ENCODE measurements at regions not wholly inside any gene's neighbourhood (a gene's known extent, or its start where the extent isn't known, plus 50 kb on each side); places are given as distances from the start of the nearest gene placed in this dataset.

DNA sequence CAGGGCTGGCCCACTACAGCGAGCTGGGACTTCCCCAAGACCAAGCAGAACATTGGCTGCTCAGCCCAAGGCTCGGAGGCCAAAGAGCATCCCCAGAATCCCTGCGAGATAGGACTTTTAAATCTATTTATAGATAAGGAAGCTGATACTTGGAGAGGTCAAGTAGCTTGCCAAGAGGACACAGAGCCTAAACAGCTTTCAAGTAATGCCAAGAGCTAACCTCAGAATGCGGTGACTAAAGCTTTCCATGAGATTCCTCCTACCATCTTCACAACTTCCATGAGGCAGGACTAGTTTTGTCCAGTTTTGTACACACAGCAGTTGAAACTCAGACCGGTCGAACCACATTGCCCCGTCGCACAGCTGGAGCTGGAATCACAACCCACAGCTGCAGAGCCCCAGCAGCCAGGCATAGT lies 168.1 kb upstream of the TOP1 start:
- no peak for DNase-seq
- no peaks in the 10 kb centered on the region for H3K9me3 ChIP-seq
- intact Hi-C loops (cut with DNase I; ENCODE audit: low total_unique reads) = no loop called here

DNA sequence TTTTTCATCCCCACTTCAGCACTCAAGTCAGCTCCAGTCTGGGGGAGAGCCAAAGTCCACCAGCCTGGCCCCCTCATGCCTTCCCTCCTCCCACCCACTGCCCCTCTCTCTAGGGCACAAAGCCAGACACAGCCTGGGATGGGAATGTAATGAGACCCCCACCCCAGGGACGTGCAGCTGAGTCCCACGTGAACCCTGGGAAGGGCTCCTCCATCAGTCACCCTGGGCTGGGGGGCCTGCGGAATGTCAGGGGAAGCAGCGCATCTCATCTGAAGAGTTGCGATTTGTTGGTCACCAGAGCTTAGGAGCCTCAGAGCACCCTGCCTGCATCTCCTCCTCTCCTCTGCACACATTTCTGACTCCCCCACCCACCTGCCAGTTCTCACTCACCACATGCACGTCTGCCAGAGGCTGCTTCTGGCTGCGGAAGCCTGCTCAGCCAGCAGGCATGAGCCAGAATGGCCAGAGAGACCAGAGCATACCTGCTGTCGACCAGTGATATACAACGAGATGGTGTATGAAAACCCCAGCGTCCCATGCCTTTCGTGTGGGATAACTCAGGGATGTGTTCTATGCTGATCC lies 167.1 kb upstream of the TOP1 start:
- no peak for DNase-seq
- H3K9me3 ChIP-seq = no peaks in the 10 kb centered on the region
- H3K4me1 ChIP-seq = no peaks in the 10 kb centered on the region
- 81 to 83% (median 82%) methylated on average over 11 of the region's 11 CpGs for WGBS, 5 donors
- no peaks in the 10 kb centered on the region for H3K36me3 ChIP-seq
- intact Hi-C loops (cut with DNase I; ENCODE audit: low total_unique reads) = no loop called here
- TF ChIP-seq, protein P1, sequence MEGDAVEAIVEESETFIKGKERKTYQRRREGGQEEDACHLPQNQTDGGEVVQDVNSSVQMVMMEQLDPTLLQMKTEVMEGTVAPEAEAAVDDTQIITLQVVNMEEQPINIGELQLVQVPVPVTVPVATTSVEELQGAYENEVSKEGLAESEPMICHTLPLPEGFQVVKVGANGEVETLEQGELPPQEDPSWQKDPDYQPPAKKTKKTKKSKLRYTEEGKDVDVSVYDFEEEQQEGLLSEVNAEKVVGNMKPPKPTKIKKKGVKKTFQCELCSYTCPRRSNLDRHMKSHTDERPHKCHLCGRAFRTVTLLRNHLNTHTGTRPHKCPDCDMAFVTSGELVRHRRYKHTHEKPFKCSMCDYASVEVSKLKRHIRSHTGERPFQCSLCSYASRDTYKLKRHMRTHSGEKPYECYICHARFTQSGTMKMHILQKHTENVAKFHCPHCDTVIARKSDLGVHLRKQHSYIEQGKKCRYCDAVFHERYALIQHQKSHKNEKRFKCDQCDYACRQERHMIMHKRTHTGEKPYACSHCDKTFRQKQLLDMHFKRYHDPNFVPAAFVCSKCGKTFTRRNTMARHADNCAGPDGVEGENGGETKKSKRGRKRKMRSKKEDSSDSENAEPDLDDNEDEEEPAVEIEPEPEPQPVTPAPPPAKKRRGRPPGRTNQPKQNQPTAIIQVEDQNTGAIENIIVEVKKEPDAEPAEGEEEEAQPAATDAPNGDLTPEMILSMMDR (IDR thresholded peaks at IDR 0.05 in 8 of 11, conservative IDR thresholded peaks at IDR 0.05 in 3 of 11) = no peak
- peaks cover 0 to 49% (median 0%) of the 10 kb centered on the region in 7 donors for H3K27me3 ChIP-seq (replicated peaks in 1 of 7)
- H3K27ac ChIP-seq = no peak overlapping the region
- no peak overlapping the region for H3K4me3 ChIP-seq

More for the DNA sequence above, 168.1 kb upstream of the TOP1 start:
- TF ChIP-seq POLR2AphosphoS5 (IDR thresholded peaks at IDR 0.05) = no peak
- no peak for TF ChIP-seq POLR2A (IDR thresholded peaks at IDR 0.05)
- TF ChIP-seq, protein P1 (IDR thresholded peaks at IDR 0.05 in 8 of 11, conservative IDR thresholded peaks at IDR 0.05 in 3 of 11) = no peak
- peaks cover 0 to 49% (median 0%) of the 10 kb centered on the region in 7 donors for H3K27me3 ChIP-seq (replicated peaks in 1 of 7)
- WGBS, 5 donors = 54 to 84% (median 75%) methylated on average over 6 to 8 of the region's 8 CpGs
- H3K4me1 ChIP-seq = no peaks in the 10 kb centered on the region
- no peak overlapping the region for H3K4me3 ChIP-seq
- no peak overlapping the region for H3K27ac ChIP-seq
- no peaks in the 10 kb centered on the region for H3K36me3 ChIP-seq

DNA sequence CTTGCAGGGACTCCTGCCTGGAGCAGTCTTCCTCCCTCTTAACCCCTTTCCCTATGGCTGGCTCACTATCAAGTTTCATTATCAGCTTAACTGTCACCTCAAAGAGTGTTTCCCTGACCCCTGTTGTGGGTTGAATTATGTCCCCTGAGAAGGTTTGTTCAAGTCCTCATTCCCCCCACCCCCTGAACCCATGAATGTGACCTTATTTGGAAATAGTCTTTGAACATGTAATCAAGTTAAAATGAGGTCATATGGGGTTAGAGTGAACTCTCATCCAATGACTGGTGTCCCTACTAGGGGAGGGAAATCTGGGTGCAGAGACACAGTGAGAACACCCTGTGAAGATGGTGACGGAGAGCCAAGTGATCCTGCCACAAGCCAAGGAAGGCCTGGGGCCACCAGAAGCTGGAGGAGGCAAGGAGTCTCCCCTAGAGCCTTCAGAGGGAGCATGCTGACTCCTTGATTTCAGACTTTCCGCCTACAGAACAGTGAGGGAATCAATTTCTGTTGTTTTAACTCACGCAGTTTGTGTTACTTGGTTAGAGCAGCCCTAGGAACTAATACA lies 165.2 kb upstream of the TOP1 start:
- WGBS, 5 donors = 91 to 94% (median 93%) methylated on average over 3 of the region's 3 CpGs
- intact Hi-C loops (cut with DNase I; ENCODE audit: low total_unique reads) = no loop called here
- DNase-seq = no peak

DNA sequence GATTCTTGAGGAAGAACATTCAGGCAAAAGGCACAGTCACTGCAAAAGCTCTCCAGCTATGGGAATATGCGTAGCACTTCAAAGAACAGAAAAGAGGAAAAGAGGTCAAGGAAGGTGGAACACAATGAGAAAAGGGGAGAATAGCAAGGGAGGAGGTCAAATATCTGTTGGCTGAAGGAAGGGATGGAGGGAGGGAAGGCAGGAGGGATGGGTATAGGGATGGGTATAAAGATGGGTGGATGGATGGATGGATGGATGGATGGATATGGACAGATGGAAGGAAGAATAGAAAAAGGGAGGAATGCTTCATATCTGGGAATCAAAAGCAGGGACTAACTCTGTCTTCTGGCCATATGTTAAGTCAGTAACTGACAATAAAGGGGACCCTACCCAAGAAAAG lies 164.2 kb upstream of the TOP1 start:
- intact Hi-C loops (cut with DNase I; ENCODE audit: low total_unique reads) = no loop called here
- H3K27me3 ChIP-seq (replicated peaks in 1 of 7) = peaks cover 0 to 24% (median 0%) of the 10 kb centered on the region in 7 donors
- 81 to 90% (median 89%) methylated on average over 1 of the region's 1 CpG for WGBS, 5 donors

More for the DNA sequence above, 165.2 kb upstream of the TOP1 start:
- Histone ChIP-seq H3K4me3 (no peak overlapping the region), H3K36me3 (no peaks in the 10 kb centered on the region), H3K27ac (no peak overlapping the region), H3K27me3 (replicated peaks in 1 of 7) (peaks cover 0 to 35% (median 0%) of the 10 kb centered on the region in 7 donors), H3K9me3 (no peaks in the 10 kb centered on the region), H3K4me1 (no peaks in the 10 kb centered on the region)
- TF ChIP-seq POLR2AphosphoS5 (IDR thresholded peaks at IDR 0.05) = no peak
- TF ChIP-seq, protein P1 (IDR thresholded peaks at IDR 0.05 in 8 of 11, conservative IDR thresholded peaks at IDR 0.05 in 3 of 11) = no peak
- no peak for TF ChIP-seq POLR2A (IDR thresholded peaks at IDR 0.05)

More for the DNA sequence above, 164.2 kb upstream of the TOP1 start:
- DNase-seq = no peak
- H3K36me3 ChIP-seq = no peaks in the 10 kb centered on the region
- TF ChIP-seq POLR2A (IDR thresholded peaks at IDR 0.05) = no peak
- TF ChIP-seq, protein P1 (IDR thresholded peaks at IDR 0.05 in 8 of 11, conservative IDR thresholded peaks at IDR 0.05 in 3 of 11) = no peak
- no peak for TF ChIP-seq POLR2AphosphoS5 (IDR thresholded peaks at IDR 0.05)
- no peak overlapping the region for H3K27ac ChIP-seq
- H3K4me1 ChIP-seq = no peaks in the 10 kb centered on the region
- no peaks in the 10 kb centered on the region for H3K9me3 ChIP-seq
- no peak overlapping the region for H3K4me3 ChIP-seq

Data from spleen (tissue), 11 donors.